GM18909 (cell line): ENCODE measurements at regions not wholly inside any gene's neighbourhood (a gene's known extent, or its start where the extent isn't known, plus 50 kb on each side); places are given as distances from the start of the nearest gene placed in this dataset.
"Not testable (repeated sequence)": the region's sequence is repeated elsewhere in the genome, so short reads cannot be mapped to it uniquely, and the experiment has no call there.

Experiments
- ATAC-seq: cut with Tn5 transposase; IDR thresholded peaks from one replicate; pipeline ENCODE4 v1.9.1; 2021; ENCODE audit warnings: mild to moderate bottlenecking; ENCODE audit not compliant: unreplicated experiment, poor library complexity

DNA sequence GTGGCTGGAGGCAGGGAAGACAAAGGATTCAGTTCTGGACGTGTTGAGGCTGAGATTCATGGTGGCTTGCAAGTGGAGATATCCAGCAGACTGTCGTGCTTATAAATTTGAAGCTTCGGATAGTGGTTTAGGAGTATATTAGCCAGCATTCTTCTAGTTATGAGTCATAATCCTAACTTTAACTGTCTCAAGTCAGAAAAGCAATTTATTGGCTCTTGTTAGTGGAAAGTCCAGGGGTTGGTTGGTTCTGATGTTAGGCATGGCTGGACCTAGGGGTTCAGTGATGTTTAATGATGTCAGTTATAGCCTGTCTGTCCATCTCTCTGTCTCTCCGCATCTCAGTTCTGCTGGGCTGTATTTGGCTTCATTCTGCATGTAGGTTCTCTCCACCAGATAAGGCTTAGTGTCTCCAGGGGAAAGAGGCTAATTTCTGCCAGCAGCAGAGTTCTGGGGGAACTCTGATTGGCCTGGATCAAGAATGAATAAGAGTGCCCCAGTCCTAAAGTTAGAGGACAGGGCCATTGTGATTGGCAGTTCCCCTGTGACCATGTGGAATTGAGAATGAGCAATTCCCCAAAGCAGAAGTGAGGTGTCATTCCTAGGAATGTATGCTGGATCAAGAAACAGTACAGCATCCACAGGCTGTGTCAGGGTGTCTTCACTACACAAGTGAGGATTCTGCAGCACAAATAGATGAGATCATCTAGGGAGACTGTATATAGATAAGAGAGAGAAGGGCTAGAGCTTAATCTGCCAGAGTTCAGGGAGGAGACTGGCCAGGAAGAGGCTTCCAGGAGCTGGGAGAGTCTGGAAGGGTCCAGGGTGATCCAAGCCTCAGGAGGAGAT, 72.9 kb upstream of the SHB start:
- ATAC-seq: no peak

GRCh38 chr9:38138276-38138675, 69.2 kb upstream of the SHB start:
- ATAC-seq: no peak

DNA sequence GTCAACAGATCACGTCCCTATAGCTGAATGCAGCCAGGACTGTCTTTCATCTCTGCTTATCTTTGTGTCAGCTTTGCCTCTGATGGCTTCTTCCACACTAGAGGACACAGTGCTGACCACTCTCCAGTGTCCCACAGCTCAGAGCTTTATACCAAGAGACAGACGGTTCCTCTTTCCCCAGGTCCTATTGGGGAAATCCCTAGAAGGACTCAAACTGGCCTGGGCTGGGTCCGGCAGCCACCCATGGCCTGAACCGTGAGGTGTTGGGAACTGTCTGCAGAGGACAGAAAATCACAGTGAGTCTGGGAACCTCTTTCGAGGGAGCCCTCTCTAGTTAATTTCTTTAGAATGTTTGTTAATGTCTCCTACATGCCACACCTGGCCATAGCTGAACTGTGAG, 68.3 kb upstream of the SHB start:
- no peak for ATAC-seq

DNA sequence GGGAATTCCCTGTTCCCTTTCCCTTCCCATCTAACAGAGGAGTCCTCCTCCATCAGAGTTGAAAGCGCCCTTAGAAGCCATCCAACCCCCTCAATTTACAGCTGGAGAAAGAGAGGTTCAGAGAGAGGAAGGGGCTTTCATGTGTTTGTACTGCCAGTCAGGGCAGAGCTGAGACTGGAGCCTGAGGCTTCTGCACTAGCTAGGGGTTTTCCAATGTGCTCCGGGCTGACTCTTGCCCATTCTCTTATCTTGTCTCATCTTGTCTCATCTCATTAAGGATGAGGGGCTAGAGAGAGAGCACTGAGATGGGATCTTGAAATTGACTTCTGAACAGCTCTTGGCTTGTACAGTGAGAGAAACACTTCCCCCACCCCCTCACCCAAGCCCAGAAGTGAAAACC, 67.4 kb upstream of the SHB start:
- no peak for ATAC-seq

DNA sequence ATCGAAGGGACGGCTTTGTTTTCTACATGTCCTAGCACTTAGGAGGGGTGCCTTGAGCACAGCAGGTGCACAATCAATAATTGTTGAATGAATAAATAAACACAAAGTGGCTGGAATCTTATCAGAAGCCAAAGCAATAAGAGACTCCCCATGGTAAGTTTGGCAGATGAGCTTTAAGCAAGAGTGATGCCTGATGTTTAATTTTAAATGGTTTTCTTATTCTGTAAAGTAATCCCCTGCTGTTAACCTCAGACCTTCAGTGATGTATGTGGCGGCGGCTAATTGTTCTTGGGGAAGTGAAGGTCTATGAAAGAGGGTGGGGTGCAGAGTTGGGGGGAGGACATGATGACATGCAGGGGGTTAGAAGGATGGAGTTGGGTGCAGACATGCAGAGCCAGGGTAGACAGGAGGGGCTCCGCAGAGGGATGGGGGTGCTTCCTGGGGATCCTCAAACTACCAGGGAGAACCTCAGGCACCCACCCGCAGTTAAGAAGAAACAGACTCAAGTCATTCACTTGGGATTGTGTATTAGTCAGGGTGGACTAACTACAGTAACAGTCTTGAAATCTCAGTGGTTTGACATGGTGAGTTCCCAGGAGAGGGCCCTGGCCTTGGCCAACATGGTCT, 65.7 kb upstream of the SHB start:
- ATAC-seq: no peak

GRCh38 chr9:38133595-38133994, 64.6 kb upstream of the SHB start:
- no peak for ATAC-seq

DNA sequence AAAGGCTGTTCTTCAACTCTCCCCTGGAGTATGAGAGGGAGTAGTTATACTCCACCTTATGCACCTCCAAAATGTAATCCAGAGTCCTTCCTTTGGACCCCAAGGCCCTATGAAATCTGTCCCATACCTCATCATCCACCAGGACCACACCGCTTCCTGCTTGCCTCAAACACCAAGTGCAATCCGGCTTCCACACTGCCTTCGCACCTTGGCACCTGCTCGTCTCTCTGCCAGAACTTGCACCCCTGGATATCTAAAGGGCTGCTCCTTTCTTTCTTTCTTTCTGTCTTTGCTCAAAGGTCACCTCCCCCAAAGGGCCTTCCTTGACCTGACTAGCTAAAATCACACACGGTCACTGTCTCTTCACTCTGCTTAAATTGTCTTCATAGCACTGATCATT, 63.9 kb upstream of the SHB start:
- ATAC-seq: no peak

DNA sequence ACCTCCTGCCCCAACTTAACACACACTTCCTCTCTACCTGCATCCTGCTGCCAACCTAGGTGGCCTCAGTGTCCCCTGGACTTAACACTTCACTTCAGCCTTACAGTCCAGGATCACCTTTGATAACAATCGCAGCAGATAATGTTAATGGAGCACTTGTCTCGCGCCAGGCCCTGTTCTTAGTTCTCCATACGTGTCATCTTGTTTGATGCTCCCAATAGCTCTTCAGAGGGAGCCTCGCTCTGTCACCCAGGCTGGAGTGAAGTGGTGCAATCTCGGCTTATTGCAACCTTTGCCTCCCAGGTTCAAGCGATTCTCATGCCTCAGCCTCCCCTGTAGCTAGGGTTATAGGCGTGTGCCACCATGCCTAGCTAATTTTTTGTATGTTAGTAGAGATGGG, 62.7 kb upstream of the SHB start:
- ATAC-seq: no peak

DNA sequence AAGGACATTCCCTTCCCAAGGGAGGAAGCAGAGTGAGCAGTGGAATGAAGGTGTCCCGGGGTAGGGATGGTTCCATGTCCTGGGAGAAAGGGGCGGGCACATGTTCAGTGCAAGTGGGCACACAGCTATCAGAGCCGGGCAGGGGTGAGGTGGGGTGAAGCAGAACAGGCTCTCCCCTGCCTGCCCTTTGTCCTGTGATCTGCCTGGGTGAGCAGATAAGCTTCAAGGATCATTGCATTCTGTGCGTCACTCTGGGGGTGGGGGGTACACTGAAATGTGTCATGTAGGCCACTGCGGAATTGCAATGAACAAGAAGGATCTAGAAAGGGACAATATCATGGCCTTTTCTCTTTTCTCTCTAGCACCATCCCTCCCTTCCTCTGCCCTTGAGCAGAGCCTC, 61.7 kb upstream of the SHB start:
- no peak for ATAC-seq

DNA sequence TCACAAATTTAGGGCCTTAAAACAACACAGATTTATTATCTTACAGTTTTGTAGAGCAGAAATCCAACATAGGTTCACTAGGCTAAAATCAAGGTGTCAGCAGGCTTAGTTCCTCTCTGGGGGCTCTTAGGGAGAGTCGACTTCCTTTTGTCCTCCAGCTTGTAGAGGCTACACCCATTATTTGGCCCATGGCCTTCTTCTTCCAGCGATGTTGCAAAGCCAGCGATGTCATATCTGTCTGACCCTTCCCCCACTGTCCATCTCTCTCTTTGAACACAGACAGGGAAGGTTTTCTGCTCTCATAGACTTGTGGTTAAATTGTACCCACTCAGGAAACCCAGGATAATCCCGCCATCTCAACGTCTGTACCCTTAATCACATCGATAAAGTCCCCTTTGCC, 60.3 kb upstream of the SHB start:
- ATAC-seq: no peak

GRCh38 chr9:38128752-38129270, 59.8 kb upstream of the SHB start:
- no peak for ATAC-seq

GRCh38 chr9:38127271-38127839, 58.3 kb upstream of the SHB start:
- ATAC-seq: no peak

GRCh38 chr9:38126730-38127129, 57.7 kb upstream of the SHB start:
- no peak for ATAC-seq

- no peak for ATAC-seq
These were observed 56.9 kb upstream of the SHB start for GRCh38 chr9:38125889-38126288.

GRCh38 chr9:38123359-38123758, 54.3 kb upstream of the SHB start:
- not testable (repeated sequence) for ATAC-seq

DNA sequence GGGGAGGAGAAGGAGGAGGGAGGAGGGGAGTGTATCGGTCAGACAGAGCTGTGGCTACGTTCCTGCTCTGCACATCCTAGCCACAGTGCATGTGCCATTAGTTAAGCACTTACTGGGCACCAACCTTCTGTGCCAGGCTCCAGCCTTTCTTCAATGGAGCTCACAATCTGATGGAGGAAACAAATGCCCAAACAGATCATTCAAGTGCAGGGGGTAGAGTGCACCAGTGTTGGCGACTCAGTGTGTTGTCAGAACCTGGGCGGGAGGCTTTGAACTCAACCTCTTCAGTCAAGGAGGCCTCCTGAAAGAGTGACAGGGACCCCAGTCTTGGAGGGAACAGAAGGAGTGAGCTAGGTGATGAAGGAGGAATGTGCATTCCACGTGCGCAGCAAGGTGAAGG, 51.9 kb upstream of the SHB start:
- ATAC-seq: no peak

DNA sequence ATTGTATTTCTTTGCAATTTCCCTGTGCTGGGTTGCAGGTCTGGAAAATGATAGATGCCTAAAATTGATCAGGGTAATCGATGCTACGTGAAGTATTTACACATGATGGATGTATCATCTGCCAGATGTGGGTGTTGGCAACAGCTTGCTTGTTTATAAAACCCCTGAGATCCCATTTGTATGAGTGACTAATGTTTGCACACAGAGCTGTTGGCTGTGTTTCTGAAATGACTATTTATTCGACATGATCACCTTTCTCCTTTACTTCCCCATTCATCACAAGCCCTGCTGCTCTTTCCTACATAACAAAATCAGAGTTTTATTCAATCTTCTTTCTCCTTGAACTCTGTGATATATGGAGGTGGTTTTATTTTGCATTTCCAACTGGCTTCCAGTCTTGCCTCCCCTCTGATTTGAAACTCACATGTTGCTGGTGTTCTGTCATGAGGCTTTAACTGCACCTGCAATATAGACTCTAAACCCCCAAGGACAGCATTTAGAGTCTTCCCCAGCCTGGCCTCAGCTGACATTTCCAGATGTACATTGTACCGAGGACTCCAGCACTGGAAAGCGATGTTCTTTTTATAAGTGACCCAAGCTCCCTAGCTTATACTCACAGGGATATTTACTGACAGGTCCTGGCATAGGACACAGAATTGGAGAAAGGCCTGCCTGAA, 50.7 kb upstream of the SHB start:
- ATAC-seq: no peak

DNA sequence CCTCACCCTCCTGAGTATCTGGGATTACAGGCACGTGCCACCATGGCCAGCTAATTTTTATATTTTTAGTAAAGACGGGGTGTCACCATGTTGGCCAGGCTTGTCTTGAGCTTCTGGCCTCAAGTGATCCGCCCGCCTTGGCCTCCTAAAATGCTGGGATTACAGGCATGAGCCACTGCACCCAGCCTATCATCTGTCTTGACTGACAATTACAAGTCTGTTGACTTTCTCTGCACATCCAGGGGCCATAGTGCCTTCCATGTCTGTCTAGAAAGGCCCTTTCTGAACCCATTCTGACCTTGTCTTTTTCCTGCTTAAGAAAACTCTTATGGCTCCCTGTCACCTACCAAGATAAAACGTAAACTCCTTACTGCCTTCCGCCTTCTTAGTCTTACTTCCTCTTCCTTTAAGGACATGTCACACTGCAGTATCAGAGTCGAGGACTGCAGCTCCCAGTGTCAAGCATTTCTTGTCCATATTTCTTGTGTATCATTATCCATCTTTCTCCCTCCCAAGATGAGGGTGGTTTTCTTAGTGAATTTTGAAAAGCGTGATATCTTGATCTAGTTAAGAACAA, 49.9 kb upstream of the SHB start:
- ATAC-seq: no peak
